ENCODE measurements at regions not wholly inside any gene's neighbourhood (a gene's known extent, or its start where the extent isn't known, plus 50 kb on each side); places are given as distances from the start of the nearest gene placed in this dataset.

DNA sequence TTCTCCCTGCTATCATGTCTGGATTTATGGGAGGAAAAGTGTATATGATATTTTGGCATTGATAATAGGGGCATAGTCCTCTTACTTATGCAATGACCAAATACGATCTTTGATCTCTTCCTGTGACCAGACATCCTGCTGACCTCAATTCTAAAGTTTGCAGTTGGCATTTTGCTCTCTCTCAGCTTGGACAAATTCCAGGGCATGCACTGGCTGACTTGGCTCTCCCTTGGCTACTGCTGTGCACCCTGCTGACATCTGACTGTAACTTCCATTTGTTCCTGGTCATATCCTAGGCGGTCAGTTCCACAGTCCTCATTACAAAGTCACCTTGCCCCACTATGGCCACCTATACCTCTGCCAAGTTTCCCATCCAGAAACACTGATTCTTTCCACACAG lies 380.7 kb upstream of the NR5A2 start:
- Histone ChIP-seq H3K9ac (ENCODE audit: insufficient read depth, low read depth, low read length) (no peak overlapping the region), H3K4me3 (replicated peaks in 1 of 3; ENCODE audit: insufficient read depth in 1 of 3, low read depth in 2 of 3, low read length in 3 of 3) (no peak overlapping the region), H3K27ac (ENCODE audit: extremely low read length, insufficient read depth, low read length) (no peak overlapping the region), H2AFZ (ENCODE audit: low read length) (no peak overlapping the region), H3K27me3 (ENCODE audit: control insufficient read depth in 1 of 2, insufficient read depth in 2 of 2, low read length in 2 of 2) (no peaks in the 10 kb centered on the region), H3K9me3 (ENCODE audit: low read length) (peaks cover 4% of the 10 kb centered on the region; the same call in 1 of the 2 replicates), H3K36me3 (replicated peaks in 1 of 2; ENCODE audit: control insufficient read depth in 1 of 2, insufficient read depth in 2 of 2, low read length in 2 of 2) (no peaks in the 10 kb centered on the region), H3K4me1 (ENCODE audit: insufficient read depth, low read length) (0 out of 2 replicates have a peak, but pooled peaks cover 6% of the 10 kb centered on the region), H4K20me1 (ENCODE audit: insufficient read depth, low read length) (no peaks in the 10 kb centered on the region), H3K4me2 (ENCODE audit: low read depth, low read length) (no peak overlapping the region), H3K79me2 (ENCODE audit: insufficient read depth, low read length) (no peaks in the 10 kb centered on the region)
- ChIA-PET CTCF (ENCODE audit: low intra/inter-chr PET ratio, low total read pairs) (no interaction called here), POLR2A (no interaction called here)
- intact Hi-C loops (cut with micrococcal nuclease; ENCODE audit: unreplicated experiment), result no loop called here
- FAIRE-seq (no peak), DNase-seq (ENCODE audit: low spot score) (peak; percentile 13), ATAC-seq (peak; percentile 74)
- WGBS (ENCODE audit: low lambda C conversion rate), result 3% methylated on average over 2 of the region's 2 CpGs
- in situ Hi-C loops (cut with HindIII; ENCODE audit: extremely low pct_ligation_motif_present, low pct_unique_long_range_greater_than_20kb), result no loop called here
- BruUV-seq (replicated peaks), result no TSS peak
- TF ChIP-seq MBNL3 (CRISPR knock-in tag; conservative IDR thresholded peaks at IDR 0.05), result no peak
- peak; percentile 82 for TF ChIP-seq HNF4A (CRISPR knock-in tag; IDR thresholded peaks at IDR 0.05)
- TF ChIP-seq, protein P1, sequence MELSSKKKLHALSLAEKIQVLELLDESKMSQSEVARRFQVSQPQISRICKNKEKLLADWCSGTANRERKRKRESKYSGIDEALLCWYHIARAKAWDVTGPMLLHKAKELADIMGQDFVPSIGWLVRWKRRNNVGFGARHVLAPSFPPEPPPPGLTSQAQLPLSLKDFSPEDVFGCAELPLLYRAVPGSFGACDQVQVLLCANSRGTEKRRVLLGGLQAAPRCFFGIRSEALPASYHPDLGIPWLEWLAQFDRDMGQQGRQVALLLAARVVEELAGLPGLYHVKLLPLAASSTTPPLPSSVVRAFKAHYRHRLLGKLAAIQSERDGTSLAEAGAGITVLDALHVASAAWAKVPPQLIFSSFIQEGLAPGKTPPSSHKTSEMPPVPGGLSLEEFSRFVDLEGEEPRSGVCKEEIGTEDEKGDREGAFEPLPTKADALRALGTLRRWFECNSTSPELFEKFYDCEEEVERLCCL (CRISPR knock-in tag; IDR thresholded peaks at IDR 0.05; ENCODE audit: borderline replicate concordance), result no peak
- TF ChIP-seq MIXL1 (CRISPR knock-in tag; IDR thresholded peaks at IDR 0.05), result no peak
- no peak for TF ChIP-seq KAT2B (IDR thresholded peaks at IDR 0.05; ENCODE audit: borderline replicate concordance, low read depth, low read length)
- TF ChIP-seq, protein P2, sequence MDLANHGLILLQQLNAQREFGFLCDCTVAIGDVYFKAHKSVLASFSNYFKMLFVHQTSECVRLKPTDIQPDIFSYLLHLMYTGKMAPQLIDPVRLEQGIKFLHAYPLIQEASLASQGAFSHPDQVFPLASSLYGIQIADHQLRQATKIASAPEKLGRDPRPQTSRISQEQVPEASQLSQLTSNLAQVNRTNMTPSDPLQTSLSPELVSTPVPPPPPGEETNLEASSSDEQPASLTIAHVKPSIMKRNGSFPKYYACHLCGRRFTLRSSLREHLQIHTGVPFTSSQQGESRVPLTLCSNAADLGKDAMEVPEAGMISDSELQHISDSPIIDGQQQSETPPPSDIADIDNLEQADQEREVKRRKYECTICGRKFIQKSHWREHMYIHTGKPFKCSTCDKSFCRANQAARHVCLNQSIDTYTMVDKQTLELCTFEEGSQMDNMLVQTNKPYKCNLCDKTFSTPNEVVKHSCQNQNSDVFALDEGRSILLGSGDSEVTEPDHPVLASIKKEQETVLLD (CRISPR knock-in tag; IDR thresholded peaks at IDR 0.05; ENCODE audit: low read depth), result no peak
- TF ChIP-seq, protein P3, sequence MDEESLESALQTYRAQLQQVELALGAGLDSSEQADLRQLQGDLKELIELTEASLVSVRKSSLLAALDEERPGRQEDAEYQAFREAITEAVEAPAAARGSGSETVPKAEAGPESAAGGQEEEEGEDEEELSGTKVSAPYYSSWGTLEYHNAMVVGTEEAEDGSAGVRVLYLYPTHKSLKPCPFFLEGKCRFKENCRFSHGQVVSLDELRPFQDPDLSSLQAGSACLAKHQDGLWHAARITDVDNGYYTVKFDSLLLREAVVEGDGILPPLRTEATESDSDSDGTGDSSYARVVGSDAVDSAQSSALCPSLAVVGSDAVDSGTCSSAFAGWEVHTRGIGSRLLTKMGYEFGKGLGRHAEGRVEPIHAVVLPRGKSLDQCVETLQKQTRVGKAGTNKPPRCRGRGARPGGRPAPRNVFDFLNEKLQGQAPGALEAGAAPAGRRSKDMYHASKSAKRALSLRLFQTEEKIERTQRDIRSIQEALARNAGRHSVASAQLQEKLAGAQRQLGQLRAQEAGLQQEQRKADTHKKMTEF (CRISPR knock-in tag; IDR thresholded peaks at IDR 0.05), result 0 out of 2 replicates have a peak, but pooled peaks have one; percentile 22
- TF ChIP-seq RARA (CRISPR knock-in tag; IDR thresholded peaks at IDR 0.05), result peak; percentile 50; the same call in 1 of the 2 replicates
- TF ChIP-seq, protein P4, sequence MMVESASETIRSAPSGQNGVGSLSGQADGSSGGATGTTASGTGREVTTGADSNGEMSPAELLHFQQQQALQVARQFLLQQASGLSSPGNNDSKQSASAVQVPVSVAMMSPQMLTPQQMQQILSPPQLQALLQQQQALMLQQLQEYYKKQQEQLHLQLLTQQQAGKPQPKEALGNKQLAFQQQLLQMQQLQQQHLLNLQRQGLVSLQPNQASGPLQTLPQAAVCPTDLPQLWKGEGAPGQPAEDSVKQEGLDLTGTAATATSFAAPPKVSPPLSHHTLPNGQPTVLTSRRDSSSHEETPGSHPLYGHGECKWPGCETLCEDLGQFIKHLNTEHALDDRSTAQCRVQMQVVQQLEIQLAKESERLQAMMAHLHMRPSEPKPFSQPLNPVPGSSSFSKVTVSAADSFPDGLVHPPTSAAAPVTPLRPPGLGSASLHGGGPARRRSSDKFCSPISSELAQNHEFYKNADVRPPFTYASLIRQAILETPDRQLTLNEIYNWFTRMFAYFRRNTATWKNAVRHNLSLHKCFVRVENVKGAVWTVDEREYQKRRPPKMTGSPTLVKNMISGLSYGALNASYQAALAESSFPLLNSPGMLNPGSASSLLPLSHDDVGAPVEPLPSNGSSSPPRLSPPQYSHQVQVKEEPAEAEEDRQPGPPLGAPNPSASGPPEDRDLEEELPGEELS (CRISPR knock-in tag; IDR thresholded peaks at IDR 0.05), result no peak
- TF ChIP-seq SRSF9 (IDR thresholded peaks at IDR 0.05; ENCODE audit: borderline replicate concordance, insufficient read depth, low read depth, low read length, poor library complexity, severe bottlenecking), result no peak
- TF ChIP-seq SALL1 (CRISPR knock-in tag; IDR thresholded peaks at IDR 0.05), result peak; percentile 75
- TF ChIP-seq SP140L (CRISPR knock-in tag; IDR thresholded peaks at IDR 0.05; ENCODE audit: borderline replicate concordance), result no peak
